Osteoblast (primary cell): ENCODE measurements at regions not wholly inside any gene's neighbourhood (a gene's known extent, or its start where the extent isn't known, plus 50 kb on each side); places are given as distances from the start of the nearest gene placed in this dataset.
"Not testable (repeated sequence)": the region's sequence is repeated elsewhere in the genome, so short reads cannot be mapped to it uniquely, and the experiment has no call there.

Experiments
- DNase-seq: peaks from one replicate; pipeline ENCODE4 v3.0.0; 2011; ENCODE audit warnings: low spot score, mixed read lengths; ENCODE audit not compliant: insufficient read length; ENCODE audit errors: missing footprints
- H2AFZ ChIP-seq: 2 replicates; pipeline ENCODE4 v1.6.0; 2011; ENCODE audit warnings: mild to moderate bottlenecking, low read length
- H3K27ac ChIP-seq: 2 replicates; pipeline ENCODE4 v1.5.1; 2011; ENCODE audit warnings: mild to moderate bottlenecking, low read depth, low read length, moderate library complexity
- H3K27me3 ChIP-seq: 2 replicates; pipeline ENCODE4 v1.6.0; 2012; ENCODE audit warnings: mild to moderate bottlenecking, control low read depth, inconsistent platforms, low read length, moderate library complexity; ENCODE audit not compliant: insufficient read depth
- H3K36me3 ChIP-seq: 2 replicates; pipeline ENCODE4 v1.5.1; 2011; ENCODE audit warnings: mild to moderate bottlenecking, low read length, control low read depth, moderate library complexity; ENCODE audit not compliant: insufficient read depth
- H3K4me1 ChIP-seq: 2 replicates; pipeline ENCODE4 v1.5.1; 2011; ENCODE audit warnings: mild to moderate bottlenecking, low read length, control low read depth, moderate library complexity; ENCODE audit not compliant: insufficient read depth
- H3K4me2 ChIP-seq: 2 replicates; pipeline ENCODE4 v1.6.0; 2011; ENCODE audit warnings: mild to moderate bottlenecking, low read length; ENCODE audit not compliant: insufficient read depth
- H3K4me3 ChIP-seq: fragments of 200-600 bp; sonication (generic); 3 replicates; pipeline ENCODE4 v1.5.1; 2012; ENCODE audit warnings: mild to moderate bottlenecking, low read length, inconsistent platforms; ENCODE audit not compliant: insufficient read depth
- H3K79me2 ChIP-seq: 2 replicates; pipeline ENCODE4 v1.6.0; 2012; ENCODE audit warnings: mild to moderate bottlenecking, low read length, control low read depth, inconsistent platforms; ENCODE audit not compliant: insufficient read depth
- H3K9me3 ChIP-seq: 2 replicates; pipeline ENCODE4 v1.5.1; 2011; ENCODE audit warnings: low read depth, low read length, control low read depth
- H4K20me1 ChIP-seq: 2 replicates; pipeline ENCODE4 v1.6.0; 2012; ENCODE audit warnings: mild to moderate bottlenecking, low read length, control low read depth; ENCODE audit not compliant: insufficient read depth
- TF ChIP-seq, protein P1 (sequence below): IDR thresholded peaks from 2 replicates; pipeline ENCODE4 v1.5.1; 2011; ENCODE audit warnings: mild to moderate bottlenecking, low read depth, low read length, moderate library complexity; ENCODE audit errors: extremely low read depth

GRCh38 chr15:26197719-26198118, 334.6 kb upstream of the ATP10A start:
- Histone ChIP-seq H3K27ac (no peak overlapping the region), H3K79me2 (no peaks in the 10 kb centered on the region), H3K4me3 (no peak overlapping the region), H3K4me2 (no peak overlapping the region), H3K9me3 (no peaks in the 10 kb centered on the region), H2AFZ (no peak overlapping the region), H3K36me3 (no peaks in the 10 kb centered on the region), H3K27me3 (no peaks in the 10 kb centered on the region), H3K4me1 (no peaks in the 10 kb centered on the region), H4K20me1 (no peaks in the 10 kb centered on the region)
- DNase-seq: no peak
- TF ChIP-seq, protein P1, sequence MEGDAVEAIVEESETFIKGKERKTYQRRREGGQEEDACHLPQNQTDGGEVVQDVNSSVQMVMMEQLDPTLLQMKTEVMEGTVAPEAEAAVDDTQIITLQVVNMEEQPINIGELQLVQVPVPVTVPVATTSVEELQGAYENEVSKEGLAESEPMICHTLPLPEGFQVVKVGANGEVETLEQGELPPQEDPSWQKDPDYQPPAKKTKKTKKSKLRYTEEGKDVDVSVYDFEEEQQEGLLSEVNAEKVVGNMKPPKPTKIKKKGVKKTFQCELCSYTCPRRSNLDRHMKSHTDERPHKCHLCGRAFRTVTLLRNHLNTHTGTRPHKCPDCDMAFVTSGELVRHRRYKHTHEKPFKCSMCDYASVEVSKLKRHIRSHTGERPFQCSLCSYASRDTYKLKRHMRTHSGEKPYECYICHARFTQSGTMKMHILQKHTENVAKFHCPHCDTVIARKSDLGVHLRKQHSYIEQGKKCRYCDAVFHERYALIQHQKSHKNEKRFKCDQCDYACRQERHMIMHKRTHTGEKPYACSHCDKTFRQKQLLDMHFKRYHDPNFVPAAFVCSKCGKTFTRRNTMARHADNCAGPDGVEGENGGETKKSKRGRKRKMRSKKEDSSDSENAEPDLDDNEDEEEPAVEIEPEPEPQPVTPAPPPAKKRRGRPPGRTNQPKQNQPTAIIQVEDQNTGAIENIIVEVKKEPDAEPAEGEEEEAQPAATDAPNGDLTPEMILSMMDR: no peak

DNA sequence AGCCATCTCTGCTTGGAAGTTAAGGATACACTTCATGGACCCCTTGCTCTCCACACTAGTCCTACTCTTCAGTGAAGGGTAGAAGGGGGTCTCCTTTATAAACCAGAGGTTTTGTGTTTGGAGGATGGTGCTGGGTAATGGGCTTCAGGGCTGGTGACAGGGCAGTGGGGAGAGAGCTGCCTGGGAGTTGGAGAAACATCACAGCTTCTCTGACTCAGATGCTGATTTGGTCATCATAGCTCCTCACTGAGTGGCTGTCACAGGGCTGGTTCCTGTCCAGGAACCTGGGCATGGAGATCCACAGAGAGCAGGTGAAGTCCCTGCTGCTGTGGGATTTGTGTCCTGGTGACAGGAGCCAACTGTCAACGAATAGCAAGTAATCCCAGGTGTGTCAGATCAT, 333.9 kb upstream of the ATP10A start:
- H3K27me3 ChIP-seq: no peaks in the 10 kb centered on the region
- no peak overlapping the region for H3K27ac ChIP-seq
- no peaks in the 10 kb centered on the region for H3K4me1 ChIP-seq
- H3K9me3 ChIP-seq: no peaks in the 10 kb centered on the region
- no peak overlapping the region for H2AFZ ChIP-seq
- TF ChIP-seq, protein P1: no peak
- H3K36me3 ChIP-seq: no peaks in the 10 kb centered on the region
- H3K4me3 ChIP-seq: no peak overlapping the region
- H3K4me2 ChIP-seq: no peak overlapping the region
- no peak for DNase-seq
- H4K20me1 ChIP-seq: no peaks in the 10 kb centered on the region
- H3K79me2 ChIP-seq: no peaks in the 10 kb centered on the region

- Histone ChIP-seq H3K79me2 (no peaks in the 10 kb centered on the region), H3K27ac (no peak overlapping the region), H3K9me3 (no peaks in the 10 kb centered on the region), H2AFZ (no peak overlapping the region), H3K36me3 (no peaks in the 10 kb centered on the region), H3K4me1 (no peaks in the 10 kb centered on the region), H3K4me2 (no peak overlapping the region), H3K4me3 (no peak overlapping the region), H4K20me1 (no peaks in the 10 kb centered on the region), H3K27me3 (no peaks in the 10 kb centered on the region)
- TF ChIP-seq, protein P1: no peak
- no peak for DNase-seq
Measured at GRCh38 chr15:26191193-26191592, 328.1 kb upstream of the ATP10A start.

DNA sequence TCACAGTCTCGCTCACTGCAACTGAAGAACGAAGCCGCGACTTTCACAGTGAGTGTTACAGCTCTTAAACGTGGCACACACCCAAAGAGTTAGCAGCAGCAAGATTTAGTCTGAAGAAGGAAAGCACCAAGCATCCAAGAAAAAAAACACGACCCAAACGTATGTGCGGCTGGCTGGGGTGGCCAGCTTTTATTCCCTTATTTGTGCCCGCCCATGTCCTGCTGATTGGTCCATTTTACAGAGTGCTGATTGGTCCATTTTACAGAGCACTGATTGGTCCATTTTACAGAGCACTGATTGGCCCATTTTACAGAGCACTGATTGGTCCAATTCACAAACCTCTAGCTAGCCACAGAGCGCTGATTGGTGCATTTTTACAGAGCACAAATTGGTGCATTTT, 323.0 kb upstream of the ATP10A start:
- H3K4me1 ChIP-seq, H3K79me2 ChIP-seq, DNase-seq, H3K4me3 ChIP-seq, H3K4me2 ChIP-seq, H2AFZ ChIP-seq, H3K27ac ChIP-seq, H3K27me3 ChIP-seq, H3K9me3 ChIP-seq, H4K20me1 ChIP-seq, H3K36me3 ChIP-seq: not testable (repeated sequence)

- Histone ChIP-seq H3K27me3 (no peaks in the 10 kb centered on the region), H4K20me1 (no peaks in the 10 kb centered on the region), H3K9me3 (no peaks in the 10 kb centered on the region), H3K27ac (no peak overlapping the region), H3K36me3 (no peaks in the 10 kb centered on the region), H3K4me2 (no peak overlapping the region), H3K79me2 (no peaks in the 10 kb centered on the region), H3K4me1 (no peaks in the 10 kb centered on the region), H2AFZ (no peak overlapping the region), H3K4me3 (no peak overlapping the region)
- TF ChIP-seq, protein P1: no peak
- DNase-seq: no peak
Measured at GRCh38 chr15:26182441-26182840, 319.3 kb upstream of the ATP10A start.
